Suprapubic skin (tissue), 4 donors: ENCODE measurements at regions not wholly inside any gene's neighbourhood (a gene's known extent, or its start where the extent isn't known, plus 50 kb on each side); places are given as distances from the start of the nearest gene placed in this dataset.

Source experiments
- DNase-seq, 2 donors: peaks; one replicate each; pipeline ENCODE4 v3.0.0-alpha.2; 2019; ENCODE audit warnings: low spot score in 2 of 2
- H3K27ac ChIP-seq: fragments of 200-600 bp; sonication (generic); one replicate; pipeline ENCODE4 v1.5.1; 2019
- H3K27me3 ChIP-seq: fragments of 200-600 bp; sonication (generic); one replicate; pipeline ENCODE4 v1.5.1; 2019
- H3K36me3 ChIP-seq: fragments of 200-600 bp; sonication (generic); one replicate; pipeline ENCODE4 v1.5.1; 2019
- H3K4me1 ChIP-seq: fragments of 200-600 bp; sonication (generic); one replicate; pipeline ENCODE4 v1.5.1; 2019
- H3K4me3 ChIP-seq: fragments of 200-600 bp; sonication (generic); one replicate; pipeline ENCODE4 v1.5.1; 2019; ENCODE audit warnings: mild to moderate bottlenecking
- H3K9me3 ChIP-seq: fragments of 200-600 bp; sonication (generic); one replicate; pipeline ENCODE4 v1.5.1; 2019
- EP300 ChIP-seq: sonication (generic); formaldehyde crosslinking; IDR thresholded peaks from one replicate; pipeline ENCODE4 v1.6.1; 2017; ENCODE audit warnings: antibody characterized with exemption
- POLR2A ChIP-seq, 2 donors: fragments of 450-650 bp; IDR thresholded peaks; one replicate each; pipeline ENCODE4 v1.6.1; 2017; ENCODE audit warnings: antibody characterized with exemption in 2 of 2, mild to moderate bottlenecking in 2 of 2, moderate library complexity in 2 of 2
- POLR2AphosphoS5 ChIP-seq, 3 donors: sonication (generic); formaldehyde crosslinking; IDR thresholded peaks; one replicate each; pipeline ENCODE4 v1.6.1; 2017; ENCODE audit warnings: antibody characterized with exemption in 3 of 3
- WGBS: methylation state at CpG from one replicate; pipeline ENCODE4 v1.1.5; 2018; 5-methylcytosine and 5-hydroxymethylcytosine counted together
- TF ChIP-seq, protein P1 (sequence below), 2 donors: fragments of 200-600 bp in 1 of 2; fragments of 450-650 bp in 1 of 2; sonication (generic) in 1 of 2; IDR thresholded peaks; one replicate each; pipeline ENCODE4 v1.5.1; 2016 to 2019; ENCODE audit warnings: antibody characterized with exemption in 2 of 2, mild to moderate bottlenecking in 1 of 2, moderate library complexity in 1 of 2

DNA sequence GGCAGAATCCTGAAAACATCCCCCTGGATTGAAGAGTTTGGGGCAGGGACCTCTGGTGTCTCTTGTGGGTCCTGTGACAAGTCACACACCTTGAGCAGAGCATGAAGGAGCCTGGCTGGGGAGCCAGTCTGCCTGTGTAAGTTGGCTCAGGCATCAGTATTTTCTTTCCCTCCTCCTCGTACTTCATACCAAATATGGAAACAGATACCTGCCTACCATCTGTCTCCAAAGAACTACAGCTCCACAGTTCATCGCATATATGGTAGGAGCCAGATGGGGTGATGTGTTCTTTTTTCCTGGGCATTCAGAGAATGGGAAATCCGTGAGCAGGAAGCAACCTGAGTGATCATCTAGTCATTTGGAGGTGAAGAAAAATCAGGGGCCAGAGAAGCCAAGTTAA is 177.3 kb upstream of the RAD23B start:
- DNase-seq, result no peak
- H3K36me3 ChIP-seq, result no peaks in the 10 kb centered on the region
- no peak overlapping the region for H3K27ac ChIP-seq
- no peaks in the 10 kb centered on the region for H3K9me3 ChIP-seq
- no peaks in the 10 kb centered on the region for H3K4me1 ChIP-seq
- no peak overlapping the region for H3K4me3 ChIP-seq
- 68% methylated on average over 3 of the region's 3 CpGs for WGBS
- TF ChIP-seq POLR2AphosphoS5 (IDR thresholded peaks at IDR 0.05) (no peak), POLR2A (IDR thresholded peaks at IDR 0.05) (no peak)
- H3K27me3 ChIP-seq, result peaks cover 3% of the 10 kb centered on the region

DNA sequence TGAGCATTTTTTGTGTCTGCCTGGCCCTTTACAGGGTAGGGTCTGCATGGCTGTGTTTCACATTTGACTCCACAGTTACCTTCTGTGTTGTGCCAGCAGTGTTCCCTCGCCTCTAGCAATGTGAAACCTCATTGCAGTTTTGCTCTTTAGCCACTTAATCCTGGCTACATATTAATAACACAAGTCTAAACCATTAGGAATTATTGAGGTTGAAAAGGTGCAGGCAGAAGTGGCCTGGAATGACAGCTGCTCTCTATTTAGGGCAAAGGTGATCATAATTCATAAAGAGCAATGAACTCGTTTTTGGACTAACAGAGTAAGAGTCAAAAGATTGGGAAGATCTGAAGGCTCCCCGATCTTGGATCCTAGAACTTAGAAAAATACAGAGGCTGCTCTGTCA is 176.7 kb upstream of the RAD23B start:
- Histone ChIP-seq H3K27me3 (peaks cover 3% of the 10 kb centered on the region), H3K9me3 (no peaks in the 10 kb centered on the region), H3K27ac (no peak overlapping the region), H3K4me3 (no peak overlapping the region), H3K4me1 (no peaks in the 10 kb centered on the region), H3K36me3 (no peaks in the 10 kb centered on the region)
- no peak for DNase-seq
- no peak for TF ChIP-seq POLR2A (IDR thresholded peaks at IDR 0.05)
- 83% methylated on average over 3 of the region's 3 CpGs for WGBS

DNA sequence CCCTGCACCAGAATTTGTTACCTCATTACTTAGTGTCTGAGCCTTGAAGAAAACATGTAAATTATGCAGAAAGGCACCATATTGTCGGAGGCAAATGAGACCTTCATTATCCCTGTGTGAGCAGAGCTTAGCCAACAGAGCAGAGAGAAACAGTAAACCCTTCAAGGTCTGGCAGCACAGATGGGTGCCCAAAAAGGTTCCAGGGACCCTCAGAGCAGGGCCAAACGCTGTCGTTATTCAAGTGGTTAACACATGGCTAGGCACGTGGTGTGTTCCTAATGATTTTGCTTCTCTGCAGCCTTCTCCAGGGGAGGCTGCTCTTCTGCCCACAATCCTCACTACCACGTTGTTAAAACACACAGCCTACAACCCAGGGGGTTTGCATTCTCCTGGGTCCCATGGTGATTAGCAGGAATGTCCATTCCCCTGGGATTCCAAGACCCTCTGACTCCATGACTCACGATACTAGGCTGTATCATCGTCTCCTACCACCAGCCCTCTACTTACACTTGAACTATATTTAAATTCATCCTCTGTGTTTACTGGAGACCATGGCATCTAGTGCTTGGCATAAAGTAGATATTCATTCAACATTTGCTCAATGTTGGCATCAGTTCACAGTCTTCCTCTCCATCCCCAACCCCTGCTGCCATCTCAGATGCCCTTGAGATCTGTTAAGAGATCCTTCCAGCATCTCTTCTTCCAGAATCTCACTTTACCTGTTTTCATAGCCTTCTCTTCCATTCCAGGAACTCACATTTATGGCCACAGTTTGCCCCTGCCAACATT is 174.5 kb upstream of the RAD23B start:
- Histone ChIP-seq H3K4me1 (no peaks in the 10 kb centered on the region), H3K27me3 (peaks cover 3% of the 10 kb centered on the region), H3K36me3 (no peaks in the 10 kb centered on the region), H3K4me3 (no peak overlapping the region), H3K27ac (no peak overlapping the region), H3K9me3 (no peaks in the 10 kb centered on the region)
- WGBS, result 83% methylated on average over 7 of the region's 7 CpGs
- DNase-seq, result no peak
- TF ChIP-seq POLR2A (IDR thresholded peaks at IDR 0.05) (no peak), POLR2AphosphoS5 (IDR thresholded peaks at IDR 0.05) (no peak), EP300 (no peak)
- TF ChIP-seq, protein P1, sequence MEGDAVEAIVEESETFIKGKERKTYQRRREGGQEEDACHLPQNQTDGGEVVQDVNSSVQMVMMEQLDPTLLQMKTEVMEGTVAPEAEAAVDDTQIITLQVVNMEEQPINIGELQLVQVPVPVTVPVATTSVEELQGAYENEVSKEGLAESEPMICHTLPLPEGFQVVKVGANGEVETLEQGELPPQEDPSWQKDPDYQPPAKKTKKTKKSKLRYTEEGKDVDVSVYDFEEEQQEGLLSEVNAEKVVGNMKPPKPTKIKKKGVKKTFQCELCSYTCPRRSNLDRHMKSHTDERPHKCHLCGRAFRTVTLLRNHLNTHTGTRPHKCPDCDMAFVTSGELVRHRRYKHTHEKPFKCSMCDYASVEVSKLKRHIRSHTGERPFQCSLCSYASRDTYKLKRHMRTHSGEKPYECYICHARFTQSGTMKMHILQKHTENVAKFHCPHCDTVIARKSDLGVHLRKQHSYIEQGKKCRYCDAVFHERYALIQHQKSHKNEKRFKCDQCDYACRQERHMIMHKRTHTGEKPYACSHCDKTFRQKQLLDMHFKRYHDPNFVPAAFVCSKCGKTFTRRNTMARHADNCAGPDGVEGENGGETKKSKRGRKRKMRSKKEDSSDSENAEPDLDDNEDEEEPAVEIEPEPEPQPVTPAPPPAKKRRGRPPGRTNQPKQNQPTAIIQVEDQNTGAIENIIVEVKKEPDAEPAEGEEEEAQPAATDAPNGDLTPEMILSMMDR (IDR thresholded peaks at IDR 0.05), result no peak

DNA sequence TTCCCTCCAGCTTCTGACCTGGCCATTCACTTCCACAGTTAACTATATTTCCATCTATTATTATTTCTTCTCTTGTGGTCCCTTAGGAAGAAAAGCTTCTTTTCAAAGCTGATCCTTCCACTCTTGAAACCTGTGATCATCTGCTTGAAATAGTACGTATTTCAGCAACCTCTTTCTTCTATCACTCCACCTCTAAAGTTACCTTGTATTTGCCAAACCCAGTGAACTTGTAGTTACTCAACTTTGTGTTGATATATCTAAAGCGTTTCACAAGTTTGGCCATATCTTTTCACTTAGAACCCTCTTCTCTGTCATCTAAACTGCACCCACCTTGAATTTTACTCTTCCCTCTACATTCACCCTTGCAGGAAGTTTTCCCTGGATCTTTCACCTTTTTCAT is 173.8 kb upstream of the RAD23B start:
- Histone ChIP-seq H3K9me3 (no peaks in the 10 kb centered on the region), H3K27ac (no peak overlapping the region), H3K4me3 (no peak overlapping the region), H3K36me3 (no peaks in the 10 kb centered on the region), H3K27me3 (peaks cover 3% of the 10 kb centered on the region), H3K4me1 (no peaks in the 10 kb centered on the region)
- no peak for DNase-seq
- TF ChIP-seq, protein P1 (IDR thresholded peaks at IDR 0.05), result no peak
- no peak for TF ChIP-seq POLR2A (IDR thresholded peaks at IDR 0.05)
- no peak for TF ChIP-seq POLR2AphosphoS5 (IDR thresholded peaks at IDR 0.05)
- TF ChIP-seq EP300, result no peak
- 92% methylated on average over 2 of the region's 2 CpGs for WGBS

DNA sequence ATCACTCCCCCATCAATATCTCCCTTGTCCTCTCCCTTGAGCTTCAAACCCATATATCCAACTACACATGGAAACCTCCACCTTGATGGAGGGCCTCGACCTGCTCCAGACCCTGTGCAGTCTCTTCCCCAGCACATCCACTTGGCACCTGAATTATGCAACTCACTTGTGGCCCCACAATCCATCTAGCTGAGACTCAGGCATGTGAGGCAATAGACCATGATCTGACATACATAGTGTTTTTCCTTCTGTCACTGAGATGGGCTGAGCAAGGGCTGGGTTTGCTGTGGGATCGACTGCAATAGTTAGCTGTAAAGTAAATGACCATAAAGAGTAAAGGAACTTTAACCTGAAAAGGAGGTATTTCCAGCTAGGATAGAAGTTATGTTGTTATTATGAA is 172.9 kb upstream of the RAD23B start:
- DNase-seq, result no peak
- H3K4me3 ChIP-seq, result no peak overlapping the region
- no peaks in the 10 kb centered on the region for H3K36me3 ChIP-seq
- no peaks in the 10 kb centered on the region for H3K9me3 ChIP-seq
- WGBS, result 93% methylated on average over 2 of the region's 2 CpGs
- no peak for TF ChIP-seq EP300
- no peak for TF ChIP-seq POLR2AphosphoS5 (IDR thresholded peaks at IDR 0.05)
- TF ChIP-seq, protein P1 (IDR thresholded peaks at IDR 0.05), result no peak
- no peak for TF ChIP-seq POLR2A (IDR thresholded peaks at IDR 0.05)
- no peaks in the 10 kb centered on the region for H3K4me1 ChIP-seq
- peaks cover 3% of the 10 kb centered on the region for H3K27me3 ChIP-seq
- H3K27ac ChIP-seq, result no peak overlapping the region

DNA sequence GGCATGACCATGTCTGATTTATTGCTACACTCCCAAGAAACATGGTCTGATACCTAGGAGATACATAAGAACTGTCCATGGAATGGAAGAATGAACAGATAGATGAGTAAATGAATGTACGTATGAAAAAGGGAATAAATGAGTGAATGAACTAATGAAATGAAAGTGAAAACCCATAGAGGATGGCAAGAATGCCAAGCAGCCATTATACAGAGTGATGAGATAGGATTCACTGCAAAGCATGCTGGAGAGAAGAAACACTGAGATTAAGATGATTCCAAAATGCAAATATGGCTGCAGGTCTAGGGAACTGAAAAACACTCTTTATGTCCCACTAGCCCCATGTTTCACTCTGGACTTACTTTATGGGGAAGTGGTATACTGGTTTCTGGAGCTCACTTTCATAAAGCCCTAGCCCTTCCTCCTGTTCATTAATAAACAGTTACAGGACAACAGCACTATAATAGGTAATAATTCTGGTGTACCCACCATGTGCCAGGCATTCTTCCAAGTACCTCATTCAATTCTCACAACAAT is 170.3 kb upstream of the RAD23B start:
- H3K9me3 ChIP-seq, result no peaks in the 10 kb centered on the region
- DNase-seq, result no peak
- peaks cover 3% of the 10 kb centered on the region for H3K27me3 ChIP-seq
- no peaks in the 10 kb centered on the region for H3K36me3 ChIP-seq
- no peak overlapping the region for H3K27ac ChIP-seq
- H3K4me3 ChIP-seq, result no peak overlapping the region
- WGBS, result 46% methylated on average over 1 of the region's 1 CpG
- no peaks in the 10 kb centered on the region for H3K4me1 ChIP-seq
- TF ChIP-seq, protein P1 (IDR thresholded peaks at IDR 0.05), result no peak
- TF ChIP-seq EP300, result no peak
- TF ChIP-seq POLR2AphosphoS5 (IDR thresholded peaks at IDR 0.05), result no peak
